ENCODE measurements at regions not wholly inside any gene's neighbourhood (a gene's known extent, or its start where the extent isn't known, plus 50 kb on each side); places are given as distances from the start of the nearest gene placed in this dataset.

DNA sequence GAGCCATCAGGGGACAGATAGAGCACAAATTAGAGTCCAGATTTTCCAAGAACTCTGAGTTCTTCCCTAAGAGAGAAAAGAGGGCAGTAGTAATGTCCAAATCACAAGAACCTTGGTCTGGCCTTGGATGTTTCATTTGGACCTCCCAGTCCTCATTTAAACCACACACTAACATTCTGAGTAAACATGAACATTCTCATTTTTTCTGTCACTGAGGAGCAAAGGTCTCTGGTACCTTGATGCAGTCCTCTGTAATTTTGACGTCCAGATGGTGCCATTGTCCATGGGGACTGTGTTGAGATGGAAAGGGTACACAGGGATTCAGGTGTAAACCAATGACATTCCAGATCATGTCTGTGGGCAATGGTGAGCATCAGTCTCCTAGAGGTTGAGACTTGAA is 225.4 kb upstream of the PHYHIPL start:
- TF ChIP-seq, protein P1, sequence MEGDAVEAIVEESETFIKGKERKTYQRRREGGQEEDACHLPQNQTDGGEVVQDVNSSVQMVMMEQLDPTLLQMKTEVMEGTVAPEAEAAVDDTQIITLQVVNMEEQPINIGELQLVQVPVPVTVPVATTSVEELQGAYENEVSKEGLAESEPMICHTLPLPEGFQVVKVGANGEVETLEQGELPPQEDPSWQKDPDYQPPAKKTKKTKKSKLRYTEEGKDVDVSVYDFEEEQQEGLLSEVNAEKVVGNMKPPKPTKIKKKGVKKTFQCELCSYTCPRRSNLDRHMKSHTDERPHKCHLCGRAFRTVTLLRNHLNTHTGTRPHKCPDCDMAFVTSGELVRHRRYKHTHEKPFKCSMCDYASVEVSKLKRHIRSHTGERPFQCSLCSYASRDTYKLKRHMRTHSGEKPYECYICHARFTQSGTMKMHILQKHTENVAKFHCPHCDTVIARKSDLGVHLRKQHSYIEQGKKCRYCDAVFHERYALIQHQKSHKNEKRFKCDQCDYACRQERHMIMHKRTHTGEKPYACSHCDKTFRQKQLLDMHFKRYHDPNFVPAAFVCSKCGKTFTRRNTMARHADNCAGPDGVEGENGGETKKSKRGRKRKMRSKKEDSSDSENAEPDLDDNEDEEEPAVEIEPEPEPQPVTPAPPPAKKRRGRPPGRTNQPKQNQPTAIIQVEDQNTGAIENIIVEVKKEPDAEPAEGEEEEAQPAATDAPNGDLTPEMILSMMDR (IDR thresholded peaks at IDR 0.05), result no peak
- TF ChIP-seq POLR2AphosphoS5 (IDR thresholded peaks at IDR 0.05), result no peak

All from esophagus muscularis mucosa (tissue), 3 donors.